ENCODE measurements at regions not wholly inside any gene's neighbourhood (a gene's known extent, or its start where the extent isn't known, plus 50 kb on each side); places are given as distances from the start of the nearest gene placed in this dataset.

DNA sequence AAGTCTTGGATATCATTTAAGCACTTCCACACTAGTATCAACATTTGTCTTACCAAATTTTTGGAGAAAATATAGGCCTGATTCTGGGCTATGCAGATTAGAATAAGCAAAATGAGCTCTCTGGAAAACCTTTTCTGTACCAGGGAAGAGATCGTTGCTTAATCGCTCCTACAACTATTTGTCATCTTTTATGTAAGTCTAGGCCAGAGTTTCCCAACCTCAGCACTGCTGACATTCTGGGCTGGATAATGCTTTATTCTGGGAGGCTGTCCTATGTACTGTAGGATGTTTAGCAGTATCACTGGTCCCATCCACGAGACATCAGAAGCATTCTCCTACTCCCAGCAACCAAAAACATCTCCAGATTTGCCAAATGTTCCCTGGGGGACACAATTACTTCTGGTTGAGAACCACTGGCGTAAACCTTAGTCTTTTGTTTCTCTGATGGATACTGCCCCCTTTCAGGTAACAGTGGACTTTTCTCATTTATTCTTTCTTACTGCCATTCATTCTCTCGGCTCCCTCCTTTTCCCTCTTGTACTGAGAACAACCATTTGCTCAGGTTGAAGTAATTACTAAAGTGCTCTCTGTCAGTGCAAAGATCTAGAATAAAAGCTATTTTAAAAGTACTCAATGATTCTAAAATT is 316.9 kb upstream of the E2F7 start:
- H3K27ac ChIP-seq (ENCODE audit: insufficient read length, low read depth, low read length), result no peak overlapping the region
- no CpG with 5 or more reads among the region's 5 CpGs for WGBS (ENCODE audit: extremely low coverage, insufficient read length, low lambda C conversion rate)

More for the DNA sequence above, 316.9 kb upstream of the E2F7 start:
- H2AK5ac ChIP-seq (ENCODE audit: insufficient read length, low read length), result no peak overlapping the region
- H3K4me2 ChIP-seq (ENCODE audit: insufficient read depth, insufficient read length, low read length), result no peak overlapping the region
- H3K4me1 ChIP-seq (ENCODE audit: insufficient read depth, low read length), result no peaks in the 10 kb centered on the region
- H3K27me3 Mint-ChIP-seq (ENCODE audit: low read depth), result no peaks in the 10 kb centered on the region
- H4K91ac ChIP-seq (ENCODE audit: insufficient read length, low read depth, low read length), result no peak overlapping the region
- no peak overlapping the region for H2AFZ ChIP-seq (ENCODE audit: low read length)
- no peak overlapping the region for H4K5ac ChIP-seq (ENCODE audit: insufficient read length, low read depth, low read length)
- H3K9me3 Mint-ChIP-seq, result no peaks in the 10 kb centered on the region
- peak overlapping the region in 1 of 3 experiments; percentile 17; a peak in 1 of 7 replicates for H3K27ac Mint-ChIP-seq
- H3K4me1 Mint-ChIP-seq, result peaks cover 9% of the 10 kb centered on the region in 2 experiments
- no peak overlapping the region for H3K18ac ChIP-seq (ENCODE audit: insufficient read length, low read depth, low read length)
- H3K79me2 ChIP-seq (ENCODE audit: insufficient read depth, low read length), result no peaks in the 10 kb centered on the region
- no peaks in the 10 kb centered on the region for H3K23me2 ChIP-seq (ENCODE audit: insufficient read length, low read depth, low read length, poor library complexity, severe bottlenecking)
- no peak overlapping the region for H2BK120ac ChIP-seq (ENCODE audit: low read depth, low read length, poor library complexity, severe bottlenecking)
- no peak overlapping the region for H2BK12ac ChIP-seq (ENCODE audit: insufficient read length, low read depth, low read length)
- no peak overlapping the region for H3K4ac ChIP-seq (ENCODE audit: low read depth, low read length)
- H3K9me3 ChIP-seq (ENCODE audit: control insufficient read depth, low read depth, low read length), result no peaks in the 10 kb centered on the region
- no peak overlapping the region for H3K56ac ChIP-seq (ENCODE audit: insufficient read length, low read depth, low read length)
- H2BK15ac ChIP-seq (ENCODE audit: low read depth, low read length), result no peak overlapping the region
- H3T11ph ChIP-seq (ENCODE audit: low read length), result no peak overlapping the region
- no peaks in the 10 kb centered on the region for H4K20me1 ChIP-seq (ENCODE audit: control insufficient read depth, insufficient read depth, insufficient read length)
- H3K14ac ChIP-seq (ENCODE audit: insufficient read depth, low read length), result no peak overlapping the region
- H3K23ac ChIP-seq (ENCODE audit: insufficient read length, low read depth, low read length), result no peak overlapping the region
- no peak overlapping the region for H4K8ac ChIP-seq (replicated peaks; ENCODE audit: insufficient read length, low read depth, low read length)
- no peak overlapping the region for H2BK20ac ChIP-seq (ENCODE audit: low read depth, low read length, poor library complexity, severe bottlenecking)
- no peaks in the 10 kb centered on the region for H3K36me3 Mint-ChIP-seq (ENCODE audit: insufficient read depth in 1 of 3, low read depth in 3 of 3)
- DNase-seq, result no peak
- H3K4me3 Mint-ChIP-seq, result no peak overlapping the region
- H3K27me3 ChIP-seq (ENCODE audit: insufficient read depth, low read length), result no peaks in the 10 kb centered on the region
- TF ChIP-seq, protein P1, sequence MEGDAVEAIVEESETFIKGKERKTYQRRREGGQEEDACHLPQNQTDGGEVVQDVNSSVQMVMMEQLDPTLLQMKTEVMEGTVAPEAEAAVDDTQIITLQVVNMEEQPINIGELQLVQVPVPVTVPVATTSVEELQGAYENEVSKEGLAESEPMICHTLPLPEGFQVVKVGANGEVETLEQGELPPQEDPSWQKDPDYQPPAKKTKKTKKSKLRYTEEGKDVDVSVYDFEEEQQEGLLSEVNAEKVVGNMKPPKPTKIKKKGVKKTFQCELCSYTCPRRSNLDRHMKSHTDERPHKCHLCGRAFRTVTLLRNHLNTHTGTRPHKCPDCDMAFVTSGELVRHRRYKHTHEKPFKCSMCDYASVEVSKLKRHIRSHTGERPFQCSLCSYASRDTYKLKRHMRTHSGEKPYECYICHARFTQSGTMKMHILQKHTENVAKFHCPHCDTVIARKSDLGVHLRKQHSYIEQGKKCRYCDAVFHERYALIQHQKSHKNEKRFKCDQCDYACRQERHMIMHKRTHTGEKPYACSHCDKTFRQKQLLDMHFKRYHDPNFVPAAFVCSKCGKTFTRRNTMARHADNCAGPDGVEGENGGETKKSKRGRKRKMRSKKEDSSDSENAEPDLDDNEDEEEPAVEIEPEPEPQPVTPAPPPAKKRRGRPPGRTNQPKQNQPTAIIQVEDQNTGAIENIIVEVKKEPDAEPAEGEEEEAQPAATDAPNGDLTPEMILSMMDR (conservative IDR thresholded peaks at IDR 0.05), result peak; percentile 52; the same call in 2 of the 3 replicates
- no peaks in the 10 kb centered on the region for H3K79me1 ChIP-seq (ENCODE audit: insufficient read depth, low read depth, low read length, poor library complexity, severe bottlenecking)
- H3K9ac ChIP-seq (ENCODE audit: extremely low read depth, insufficient read length, low read length), result no peak overlapping the region
- H2BK5ac ChIP-seq (ENCODE audit: insufficient read length, low read length), result no peak overlapping the region
